Endothelial cell (in vitro differentiated cells): ENCODE measurements at regions not wholly inside any gene's neighbourhood (a gene's known extent, or its start where the extent isn't known, plus 50 kb on each side); places are given as distances from the start of the nearest gene placed in this dataset.
"Not testable (repeated sequence)": the region's sequence is repeated elsewhere in the genome, so short reads cannot be mapped to it uniquely, and the experiment has no call there.

Experiments used
- DNase-seq: peaks from one replicate; pipeline ENCODE4 v3.0.0; 2021; ENCODE audit warnings: low spot score
- H3K27ac Mint-ChIP-seq: one replicate; pipeline ENCODE4 v1.8.0; 2021; ENCODE audit warnings: mixed read lengths, inconsistent platforms; ENCODE audit not compliant: unreplicated experiment
- H3K27me3 Mint-ChIP-seq: one replicate; pipeline ENCODE4 v1.8.0; 2021; ENCODE audit warnings: mild to moderate bottlenecking, moderate library complexity, mixed read lengths, inconsistent platforms; ENCODE audit not compliant: unreplicated experiment
- H3K36me3 Mint-ChIP-seq: one replicate; pipeline ENCODE4 v1.8.0; 2021; ENCODE audit warnings: mild to moderate bottlenecking, low read depth, mixed read lengths, inconsistent platforms; ENCODE audit not compliant: unreplicated experiment
- H3K4me1 Mint-ChIP-seq: one replicate; pipeline ENCODE4 v1.8.0; 2021; ENCODE audit warnings: mild to moderate bottlenecking, mixed read lengths, inconsistent platforms; ENCODE audit not compliant: unreplicated experiment
- H3K4me3 Mint-ChIP-seq: one replicate; pipeline ENCODE4 v1.8.0; 2021; ENCODE audit warnings: mild to moderate bottlenecking, mixed read lengths, inconsistent platforms; ENCODE audit not compliant: unreplicated experiment
- H3K9me3 Mint-ChIP-seq: one replicate; pipeline ENCODE4 v1.8.0; 2021; ENCODE audit warnings: mixed read lengths, inconsistent platforms; ENCODE audit not compliant: unreplicated experiment
- CTCF ChIP-seq: fragments of 200-600 bp; sonication (generic); IDR thresholded peaks from one replicate; pipeline ENCODE4 v1.5.0; 2021; ENCODE audit warnings: antibody characterized with exemption; ENCODE audit not compliant: unreplicated experiment

GRCh38 chr16:65559846-65560245 is 438.0 kb upstream of the CDH11 start:
- TF ChIP-seq CTCF: no peak
- DNase-seq: no peak
- H3K4me1 Mint-ChIP-seq: no peaks in the 10 kb centered on the region
- peaks cover 13% of the 10 kb centered on the region for H3K9me3 Mint-ChIP-seq
- H3K27me3 Mint-ChIP-seq: no peaks in the 10 kb centered on the region
- H3K4me3 Mint-ChIP-seq: no peak overlapping the region
- no peak overlapping the region for H3K27ac Mint-ChIP-seq
- peaks cover 4% of the 10 kb centered on the region for H3K36me3 Mint-ChIP-seq

- H3K27ac Mint-ChIP-seq, DNase-seq, H3K27me3 Mint-ChIP-seq, H3K4me1 Mint-ChIP-seq, H3K36me3 Mint-ChIP-seq, H3K9me3 Mint-ChIP-seq, H3K4me3 Mint-ChIP-seq: not testable (repeated sequence)
These were observed 427.8 kb upstream of the CDH11 start for GRCh38 chr16:65549689-65550088.

- Mint-ChIP-seq H3K36me3 (no peaks in the 10 kb centered on the region), H3K9me3 (peaks cover 6% of the 10 kb centered on the region), H3K4me3 (no peak overlapping the region), H3K27me3 (peaks cover 2% of the 10 kb centered on the region), H3K27ac (no peak overlapping the region), H3K4me1 (peaks cover 3% of the 10 kb centered on the region)
- TF ChIP-seq CTCF: no peak
- DNase-seq: no peak
These were observed 426.6 kb upstream of the CDH11 start for GRCh38 chr16:65548470-65548869.

- no peak for TF ChIP-seq CTCF
- H3K27ac Mint-ChIP-seq: no peak overlapping the region
- peaks cover under 1% of the 10 kb centered on the region for H3K9me3 Mint-ChIP-seq
- DNase-seq: no peak
- peaks cover 3% of the 10 kb centered on the region for H3K4me1 Mint-ChIP-seq
- peaks cover under 1% of the 10 kb centered on the region for H3K27me3 Mint-ChIP-seq
- no peak overlapping the region for H3K4me3 Mint-ChIP-seq
- no peaks in the 10 kb centered on the region for H3K36me3 Mint-ChIP-seq
These were observed 426.0 kb upstream of the CDH11 start for GRCh38 chr16:65547772-65548446.

- H3K4me3 Mint-ChIP-seq: no peak overlapping the region
- no peak for DNase-seq
- H3K27me3 Mint-ChIP-seq: no peaks in the 10 kb centered on the region
- H3K9me3 Mint-ChIP-seq: no peaks in the 10 kb centered on the region
- no peak overlapping the region for H3K27ac Mint-ChIP-seq
- H3K4me1 Mint-ChIP-seq: peaks cover 3% of the 10 kb centered on the region
- H3K36me3 Mint-ChIP-seq: no peaks in the 10 kb centered on the region
- no peak for TF ChIP-seq CTCF
These were observed 424.5 kb upstream of the CDH11 start for GRCh38 chr16:65546353-65546791.
